ENCODE measurements at regions not wholly inside any gene's neighbourhood (a gene's known extent, or its start where the extent isn't known, plus 50 kb on each side); places are given as distances from the start of the nearest gene placed in this dataset.
"Not testable (repeated sequence)": the region's sequence is repeated elsewhere in the genome, so short reads cannot be mapped to it uniquely, and the experiment has no call there.

- DNase-seq (ENCODE audit: insufficient read length, low spot score) (no peak), FAIRE-seq (no peak)
Measured at GRCh38 chr1:65526049-65526556, 105.6 kb downstream of the LEPR start.

- DNase-seq (ENCODE audit: insufficient read length, low spot score) (peak; percentile 27), FAIRE-seq (no peak)
Measured at GRCh38 chr1:65527190-65527589, 106.7 kb downstream of the LEPR start.

GRCh38 chr1:65527707-65528503 is 107.4 kb downstream of the LEPR start:
- DNase-seq (ENCODE audit: insufficient read length, low spot score) (no peak), FAIRE-seq (no peak)

- DNase-seq (ENCODE audit: insufficient read length, low spot score) (no peak), FAIRE-seq (no peak)
Measured at GRCh38 chr1:65531972-65532570, 111.6 kb downstream of the LEPR start.

- FAIRE-seq (no peak), DNase-seq (ENCODE audit: insufficient read length, low spot score) (no peak)
Measured at GRCh38 chr1:65535981-65536380, 115.5 kb downstream of the LEPR start.

DNA sequence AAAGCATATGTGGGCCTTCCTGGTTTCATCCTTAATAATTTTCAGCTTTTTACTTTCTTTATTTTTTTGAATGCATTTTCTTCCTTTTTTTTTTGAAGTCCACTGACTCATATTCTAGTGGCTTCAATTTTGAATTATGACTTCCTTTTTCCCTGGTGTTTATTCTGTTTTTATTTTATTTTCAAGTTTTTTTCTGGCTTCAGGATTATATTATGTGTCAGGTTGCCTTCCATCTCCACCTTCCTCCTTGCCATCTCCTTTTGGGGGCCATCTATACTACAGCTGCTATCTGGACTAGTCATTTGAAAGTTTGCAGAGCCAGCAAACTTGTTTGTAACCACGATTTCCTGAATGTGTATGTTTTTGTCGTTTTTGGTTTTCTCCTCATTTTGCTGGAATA is 117.6 kb downstream of the LEPR start:
- DNase-seq (ENCODE audit: insufficient read length, low spot score) (no peak), FAIRE-seq (no peak)

- DNase-seq (ENCODE audit: insufficient read length, low spot score) (no peak), FAIRE-seq (no peak)
Measured at GRCh38 chr1:65538664-65539063, 118.2 kb downstream of the LEPR start.

GRCh38 chr1:65539266-65540131 is 119.0 kb downstream of the LEPR start:
- FAIRE-seq (no peak), DNase-seq (ENCODE audit: insufficient read length, low spot score) (no peak)

DNA sequence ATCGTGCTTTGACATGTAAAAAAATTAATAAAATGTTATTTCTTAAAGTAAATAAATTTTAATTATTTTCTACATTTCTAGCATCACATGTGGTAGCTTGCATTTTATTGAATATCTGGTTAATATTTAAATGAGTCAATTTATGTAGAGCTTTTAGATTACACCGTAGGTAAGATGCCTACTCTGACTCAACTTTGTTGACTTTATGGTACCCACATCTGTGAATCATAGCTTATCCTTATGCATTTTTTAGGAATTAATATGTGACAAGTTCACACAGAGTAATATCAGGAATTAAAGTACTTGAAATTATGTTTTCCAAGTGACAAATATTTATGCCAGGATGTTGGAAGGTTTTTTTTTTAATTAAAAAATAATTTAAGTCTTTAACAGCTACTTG is 120.7 kb downstream of the LEPR start:
- DNase-seq (ENCODE audit: insufficient read length, low spot score) (no peak), FAIRE-seq (no peak)

DNA sequence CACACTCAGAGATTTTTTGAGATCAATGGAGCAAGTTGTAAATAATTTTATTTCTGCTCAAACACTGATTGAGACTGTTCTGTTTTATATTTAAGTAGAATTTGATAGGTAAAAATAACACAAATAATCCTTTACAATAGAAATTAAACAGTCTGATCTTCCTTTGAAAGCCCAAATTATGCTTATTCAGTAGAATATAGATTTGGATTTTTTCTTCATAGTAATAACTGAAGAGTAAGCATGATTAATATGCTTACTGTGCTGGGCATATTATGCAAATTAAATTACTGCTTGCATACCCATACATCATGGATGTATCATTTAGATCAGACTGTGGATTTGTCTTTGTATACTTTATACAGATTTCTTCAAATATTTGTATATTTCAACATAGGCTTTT is 121.4 kb downstream of the LEPR start:
- no peak for DNase-seq (ENCODE audit: insufficient read length, low spot score)

DNA sequence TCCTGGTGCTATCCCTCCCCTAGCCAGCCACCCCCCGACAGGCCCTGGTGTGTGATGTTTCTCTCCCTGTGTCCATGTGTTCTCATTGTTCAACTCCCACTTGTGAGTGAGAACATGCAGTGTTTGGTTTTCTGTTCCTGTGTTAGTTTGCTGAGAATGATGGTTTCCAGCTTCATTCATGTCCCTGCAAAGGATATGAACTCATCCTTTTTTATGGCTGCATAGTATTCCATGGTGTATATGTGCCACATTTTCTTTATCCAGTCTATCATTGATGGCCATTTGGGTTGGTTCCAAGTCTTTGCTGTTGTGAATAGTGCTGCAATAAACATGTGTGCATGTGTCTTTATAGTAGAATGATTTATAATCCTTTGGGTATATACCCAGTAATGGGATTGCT is 122.1 kb downstream of the LEPR start:
- FAIRE-seq: not testable (repeated sequence)

More for the DNA sequence above, 121.4 kb downstream of the LEPR start:
- FAIRE-seq: no peak

GRCh38 chr1:65550306-65551010 is 130.0 kb downstream of the LEPR start:
- not testable (repeated sequence) for DNase-seq (ENCODE audit: insufficient read length, low spot score); FAIRE-seq

More for the DNA sequence above, 122.1 kb downstream of the LEPR start:
- not testable (repeated sequence) for DNase-seq (ENCODE audit: insufficient read length, low spot score)

DNA sequence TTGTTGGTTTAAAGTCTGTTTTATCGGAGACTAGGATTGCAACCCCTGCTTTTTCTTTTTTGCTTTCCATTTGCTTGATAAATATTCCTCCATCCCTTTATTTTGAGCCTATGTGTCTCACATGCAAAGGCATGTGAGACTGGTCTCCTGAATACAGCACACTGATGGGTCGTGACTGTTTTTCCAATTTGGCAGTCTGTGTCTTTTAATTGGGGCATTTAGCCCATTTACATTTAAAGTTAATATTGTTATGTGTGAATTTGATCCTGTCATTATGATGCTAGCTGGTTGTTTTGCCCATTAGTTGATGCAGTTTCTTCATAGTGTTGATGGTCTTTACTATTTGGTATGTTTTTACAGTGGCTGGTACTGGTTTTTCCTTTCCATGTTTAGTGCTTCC is 132.0 kb downstream of the LEPR start:
- DNase-seq (ENCODE audit: insufficient read length, low spot score); FAIRE-seq: not testable (repeated sequence)

GRCh38 chr1:65554086-65554764 is 133.8 kb downstream of the LEPR start:
- DNase-seq (ENCODE audit: insufficient read length, low spot score); FAIRE-seq: not testable (repeated sequence)

GRCh38 chr1:65554829-65555228 is 134.4 kb downstream of the LEPR start:
- FAIRE-seq: no peak
- DNase-seq (ENCODE audit: insufficient read length, low spot score): no peak

- FAIRE-seq: no peak
Measured at GRCh38 chr1:65558215-65558614, 137.7 kb downstream of the LEPR start.

GRCh38 chr1:65564493-65564892 is 144.0 kb downstream of the LEPR start:
- no peak for DNase-seq (ENCODE audit: insufficient read length, low spot score)
- FAIRE-seq: no peak

More at GRCh38 chr1:65558215-65558614, 137.7 kb downstream of the LEPR start:
- DNase-seq (ENCODE audit: insufficient read length, low spot score): no peak

DNA sequence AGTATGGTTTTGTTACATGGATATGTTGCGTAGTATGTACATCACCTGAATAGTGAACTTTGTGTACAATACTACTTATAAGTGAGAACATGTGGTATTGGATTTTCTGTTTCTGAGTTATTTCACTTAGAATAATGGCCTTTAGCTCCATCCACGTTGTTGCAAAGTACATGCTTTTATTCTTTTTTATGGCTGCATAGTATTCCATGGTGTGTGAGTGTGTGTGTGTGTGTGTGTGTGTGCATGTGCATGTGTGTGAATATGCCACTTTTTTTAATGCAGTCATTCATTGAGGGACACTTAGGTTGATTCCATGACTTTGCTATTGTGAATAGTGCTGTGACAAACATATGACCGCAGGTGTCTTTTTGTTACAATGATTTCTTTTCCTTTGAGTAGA is 147.8 kb downstream of the LEPR start:
- no peak for FAIRE-seq
- no peak for DNase-seq (ENCODE audit: insufficient read length, low spot score)

DNA sequence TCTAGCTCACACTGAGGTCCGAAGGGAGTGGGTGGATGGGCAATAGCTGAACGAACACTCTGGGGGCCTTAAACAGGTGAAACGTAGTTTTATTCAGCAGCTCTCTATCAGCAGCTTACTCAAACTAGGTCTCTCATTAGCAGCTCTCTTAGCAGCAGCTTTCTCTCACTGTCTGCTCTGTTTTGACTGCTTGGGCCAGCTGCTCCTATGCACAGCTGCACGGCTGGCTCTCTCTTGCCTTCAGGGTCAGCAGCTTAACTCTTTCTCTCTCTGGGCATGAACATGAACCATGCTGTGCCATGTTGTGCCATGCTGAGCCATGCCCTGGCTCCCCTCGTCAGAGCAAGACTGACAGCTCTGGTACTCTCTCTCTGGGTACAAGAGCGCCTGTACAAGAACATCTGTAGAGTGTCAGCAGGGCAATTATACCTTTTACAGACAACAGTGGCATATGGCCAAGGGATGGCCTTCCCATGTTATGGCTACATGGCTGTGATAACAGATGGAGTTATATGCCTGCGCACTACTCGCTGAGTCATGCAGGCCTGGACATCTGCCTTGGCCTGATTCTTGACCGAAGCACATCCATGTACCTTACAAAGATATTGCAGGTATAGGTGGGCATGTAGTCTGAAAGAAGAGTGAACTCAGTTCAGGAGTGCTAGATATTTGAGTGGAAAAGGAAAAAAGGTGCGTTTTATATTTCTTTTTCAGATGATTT is 152.4 kb downstream of the LEPR start:
- DNase-seq (ENCODE audit: insufficient read length, low spot score): no peak
- FAIRE-seq: no peak

All from HTR-8/SVneo (cell line).